ENCODE measurements at regions not wholly inside any gene's neighbourhood (a gene's known extent, or its start where the extent isn't known, plus 50 kb on each side); places are given as distances from the start of the nearest gene placed in this dataset.

DNA sequence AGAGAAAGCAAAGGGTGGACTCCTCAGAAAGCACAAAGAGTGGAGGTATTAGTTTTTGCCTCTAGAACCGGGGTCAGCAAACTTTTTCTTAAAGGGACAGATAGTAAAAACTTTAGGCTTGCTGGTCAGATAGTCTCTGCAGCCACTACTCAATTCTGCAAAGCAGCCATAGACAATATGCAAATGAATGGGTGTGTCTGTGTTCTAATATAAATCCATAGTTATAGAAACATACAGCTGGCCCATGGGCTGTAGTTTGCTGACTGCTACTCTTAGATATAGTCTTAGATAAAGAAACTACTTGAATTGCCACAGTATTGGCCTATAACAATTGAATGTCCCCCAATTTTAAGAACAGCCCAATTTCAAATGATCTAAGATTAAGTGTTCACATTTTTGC is 101.6 kb upstream of the CACHD1 start (continued):
- TF ChIP-seq GTF2A2 (tag; IDR thresholded peaks at IDR 0.05) = no peak
- no peak for TF ChIP-seq FUS (optimal IDR thresholded peaks at IDR 0.05; ENCODE audit: low read depth, low read length)
- TF ChIP-seq ZNF121 (CRISPR knock-in tag; conservative IDR thresholded peaks at IDR 0.05) = no peak
- TF ChIP-seq ZC3H11A (IDR thresholded peaks at IDR 0.05; ENCODE audit: low read depth, low read length) = no peak
- TF ChIP-seq, protein P1, sequence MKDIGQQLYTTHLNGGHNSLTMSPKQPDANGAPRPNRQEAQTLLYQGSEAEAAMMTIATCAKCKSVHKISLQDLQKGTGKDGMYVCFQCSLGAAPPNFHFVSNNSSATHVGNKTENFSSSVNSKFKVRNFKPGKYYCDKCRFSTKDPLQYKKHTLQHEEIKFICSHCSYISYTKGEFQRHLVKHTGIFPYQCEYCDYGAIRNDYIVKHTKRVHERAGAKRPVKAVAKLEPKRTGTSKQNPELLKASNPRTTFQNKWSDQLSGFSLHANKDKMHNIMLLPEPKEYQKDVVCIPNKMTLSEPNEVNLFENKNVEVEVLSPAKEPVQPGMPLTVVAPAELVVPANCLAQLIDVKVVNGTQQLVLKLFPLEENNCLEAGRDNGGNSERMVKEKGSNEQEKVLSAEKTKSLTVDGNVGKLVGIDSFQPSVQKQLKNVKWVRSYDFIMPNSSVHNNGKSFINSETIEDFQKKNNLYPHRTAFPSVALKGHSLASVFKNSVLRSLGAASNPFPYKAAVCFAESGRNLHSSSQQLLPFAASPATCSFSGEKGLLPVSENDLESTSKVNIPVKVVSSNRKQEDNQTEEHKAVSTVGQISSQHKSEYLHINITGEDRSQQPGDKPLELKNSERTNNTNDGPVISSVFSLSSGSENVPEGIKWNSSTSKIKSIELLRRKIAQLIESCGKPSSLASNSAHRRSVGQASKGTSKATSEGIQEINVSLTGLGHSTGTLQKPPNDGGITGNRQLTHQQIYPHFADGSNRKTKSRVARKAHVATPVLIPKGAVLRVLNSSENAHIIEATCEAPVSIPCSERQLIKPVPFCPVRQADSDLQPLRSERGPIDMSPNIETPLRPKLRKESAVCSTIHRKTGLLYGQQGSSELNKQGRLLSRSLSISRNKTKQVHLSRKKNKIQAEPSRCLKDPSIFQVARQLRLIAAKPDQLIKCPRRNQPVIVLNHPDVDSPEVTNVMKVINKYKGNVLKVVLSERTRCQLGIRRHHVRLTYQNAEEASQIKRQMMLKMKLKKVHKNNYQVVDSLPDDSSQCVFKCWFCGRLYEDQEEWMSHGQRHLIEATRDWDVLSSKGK (CRISPR knock-in tag; IDR thresholded peaks at IDR 0.05) = no peak
- TF ChIP-seq RNF2 (IDR thresholded peaks at IDR 0.05) = no peak

DNA sequence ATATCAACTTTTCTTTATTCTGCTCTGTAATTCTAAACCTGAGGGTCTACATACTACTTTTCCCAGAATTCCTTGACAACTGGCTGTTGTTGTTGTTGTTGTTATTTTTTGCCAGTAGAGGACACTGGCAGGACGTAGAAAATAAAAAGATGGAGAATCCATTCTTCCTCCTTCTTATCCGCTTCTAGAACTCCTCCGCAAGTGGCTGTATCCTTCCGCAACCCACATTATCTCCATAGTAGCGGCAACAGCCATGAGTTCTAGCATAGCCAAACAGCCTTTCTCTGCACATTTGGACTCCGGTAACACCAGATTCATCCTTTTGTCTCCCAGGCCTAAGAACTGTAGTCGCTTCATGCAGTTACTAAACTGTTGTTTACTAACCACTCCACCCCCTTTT is 91.1 kb upstream of the CACHD1 start:
- H2AFZ ChIP-seq (ENCODE audit: low read depth, low read length) = peak overlapping the region; percentile 16; the same call in 1 of the 2 replicates
- DNase-seq (ENCODE audit: extremely low read depth in 1 of 4, low spot score in 3 of 4) = peak in 1 of 4 experiments; percentile 9
- no peak for FAIRE-seq
- H3K4me1 ChIP-seq (replicated peaks in 1 of 2; ENCODE audit: control insufficient read depth in 2 of 2, insufficient read depth in 2 of 2, low read length in 2 of 2) = no peaks in the 10 kb centered on the region
- no peak overlapping the region for H3K4me2 ChIP-seq (ENCODE audit: insufficient read depth, low read length)
- no peaks in the 10 kb centered on the region for H3K79me2 ChIP-seq (ENCODE audit: control insufficient read depth, insufficient read depth, low read length)
- H3K4me3 ChIP-seq = no peak overlapping the region
- no peak for ATAC-seq
- no peak overlapping the region for H3K9ac ChIP-seq (ENCODE audit: insufficient read depth in 1 of 2, low read depth in 2 of 2, low read length in 2 of 2)
- no TSS peak for BruUV-seq (replicated peaks)
- no peaks in the 10 kb centered on the region for H3K9me3 ChIP-seq (replicated peaks; ENCODE audit: control insufficient read depth, insufficient read depth, low read depth, low read length)
- intact Hi-C loops (cut with micrococcal nuclease) = no loop called here
- POLR2A ChIA-PET = no interaction called here
- no peaks in the 10 kb centered on the region for H3K36me3 ChIP-seq (ENCODE audit: control insufficient read depth, insufficient read depth, low read length)
- in situ Hi-C loops (cut with MboI) = no loop called here
- TF ChIP-seq RAD21 (CRISPR knock-in tag; conservative IDR thresholded peaks at IDR 0.05 in 1 of 2, IDR thresholded peaks at IDR 0.05 in 1 of 2) = peak in 1 of 2 experiments; percentile 34; a peak in 1 of 4 replicates
- no peak for TF ChIP-seq FOXA1 (IDR thresholded peaks at IDR 0.05; ENCODE audit: borderline replicate concordance)
- 0 out of 4 replicates have a peak, but pooled peaks have one; percentile 18 to 22 for TF ChIP-seq FOXK2 (conservative IDR thresholded peaks at IDR 0.05 in 1 of 2, IDR thresholded peaks at IDR 0.05 in 1 of 2; ENCODE audit: low read depth in 2 of 2)
- TF ChIP-seq ZNF140 (CRISPR knock-in tag; IDR thresholded peaks at IDR 0.05) = no peak
- TF ChIP-seq, protein P2, sequence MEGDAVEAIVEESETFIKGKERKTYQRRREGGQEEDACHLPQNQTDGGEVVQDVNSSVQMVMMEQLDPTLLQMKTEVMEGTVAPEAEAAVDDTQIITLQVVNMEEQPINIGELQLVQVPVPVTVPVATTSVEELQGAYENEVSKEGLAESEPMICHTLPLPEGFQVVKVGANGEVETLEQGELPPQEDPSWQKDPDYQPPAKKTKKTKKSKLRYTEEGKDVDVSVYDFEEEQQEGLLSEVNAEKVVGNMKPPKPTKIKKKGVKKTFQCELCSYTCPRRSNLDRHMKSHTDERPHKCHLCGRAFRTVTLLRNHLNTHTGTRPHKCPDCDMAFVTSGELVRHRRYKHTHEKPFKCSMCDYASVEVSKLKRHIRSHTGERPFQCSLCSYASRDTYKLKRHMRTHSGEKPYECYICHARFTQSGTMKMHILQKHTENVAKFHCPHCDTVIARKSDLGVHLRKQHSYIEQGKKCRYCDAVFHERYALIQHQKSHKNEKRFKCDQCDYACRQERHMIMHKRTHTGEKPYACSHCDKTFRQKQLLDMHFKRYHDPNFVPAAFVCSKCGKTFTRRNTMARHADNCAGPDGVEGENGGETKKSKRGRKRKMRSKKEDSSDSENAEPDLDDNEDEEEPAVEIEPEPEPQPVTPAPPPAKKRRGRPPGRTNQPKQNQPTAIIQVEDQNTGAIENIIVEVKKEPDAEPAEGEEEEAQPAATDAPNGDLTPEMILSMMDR (IDR thresholded peaks at IDR 0.05 in 2 of 3, conservative IDR thresholded peaks at IDR 0.05 in 1 of 3; ENCODE audit: insufficient read depth in 2 of 3, low read depth in 1 of 3, low read length in 3 of 3) = peak in 2 of 3 experiments; percentile 20 to 45; a peak in 2 of 6 replicates
- CTCF ChIA-PET (ENCODE audit: low intra/inter-chr PET ratio) = interaction anchor here (1.0 kb wide), 1 partner anchor 108 kb away, joined by 5 read pairs; no protein-coding TSS in a partner anchor
- no peaks in the 10 kb centered on the region for H3K27me3 ChIP-seq (ENCODE audit: control insufficient read depth in 2 of 2, insufficient read depth in 2 of 2, low read length in 2 of 2)
- 0% methylated on average over 7 of the region's 7 CpGs for WGBS (ENCODE audit: insufficient coverage, low coverage, missing lambda C conversion rate)
- H4K20me1 ChIP-seq (replicated peaks; ENCODE audit: control insufficient read depth, insufficient read depth, low read length) = no peaks in the 10 kb centered on the region
- no peak overlapping the region for H3K27ac ChIP-seq (ENCODE audit: extremely low read depth, low read depth, low read length)
- H3K9me1 ChIP-seq (ENCODE audit: control insufficient read depth, insufficient read depth, low read length) = no peaks in the 10 kb centered on the region

Data from K562 (cell line).